ENCODE measurements at regions not wholly inside any gene's neighbourhood (a gene's known extent, or its start where the extent isn't known, plus 50 kb on each side); places are given as distances from the start of the nearest gene placed in this dataset.

GRCh38 chr9:1219284-1219683 is 169.1 kb downstream of the DMRT2 start:
- Histone ChIP-seq H3K4me2 (no peak overlapping the region), H3K4me3 (no peak overlapping the region), H3K4me1 (no peaks in the 10 kb centered on the region), H3K9ac (no peak overlapping the region), H3K9me3 (replicated peaks in 1 of 11) (peaks cover 0 to 6% (median 0%) of the 10 kb centered on the region in 11 experiments; a peak in 3 of 22 replicates), H3K36me3 (no peaks in the 10 kb centered on the region), H3K27me3 (no peaks in the 10 kb centered on the region), H3K27ac (no peak overlapping the region), H4K20me1 (no peaks in the 10 kb centered on the region)
- TF ChIP-seq Cebpa-rat (IDR thresholded peaks at IDR 0.05), result no peak

- Histone ChIP-seq H3K9me3 (replicated peaks in 1 of 11) (peaks cover 0 to 6% (median 0%) of the 10 kb centered on the region in 11 experiments; a peak in 3 of 22 replicates), H3K4me3 (no peak overlapping the region)
- TF ChIP-seq Cebpa-rat (IDR thresholded peaks at IDR 0.05), result no peak
Observed at GRCh38 chr9:1221298-1221697, 171.1 kb downstream of the DMRT2 start.

GRCh38 chr9:1222511-1222910 is 172.4 kb downstream of the DMRT2 start:
- Histone ChIP-seq H3K36me3 (no peaks in the 10 kb centered on the region), H3K9ac (no peak overlapping the region), H3K4me2 (no peak overlapping the region), H3K4me1 (no peaks in the 10 kb centered on the region), H3K27me3 (no peaks in the 10 kb centered on the region), H4K20me1 (no peaks in the 10 kb centered on the region), H3K27ac (no peak overlapping the region), H3K4me3 (no peak overlapping the region), H3K9me3 (replicated peaks in 1 of 11) (peaks cover 0 to 6% (median 0%) of the 10 kb centered on the region in 11 experiments; a peak in 3 of 22 replicates)
- no peak for TF ChIP-seq Cebpa-rat (IDR thresholded peaks at IDR 0.05)

More at GRCh38 chr9:1221298-1221697, 171.1 kb downstream of the DMRT2 start:
- H3K36me3 ChIP-seq, result no peaks in the 10 kb centered on the region
- H3K9ac ChIP-seq, result no peak overlapping the region
- no peaks in the 10 kb centered on the region for H3K4me1 ChIP-seq
- no peaks in the 10 kb centered on the region for H3K27me3 ChIP-seq
- no peak overlapping the region for H3K4me2 ChIP-seq
- H3K27ac ChIP-seq, result no peak overlapping the region
- no peaks in the 10 kb centered on the region for H4K20me1 ChIP-seq

- Histone ChIP-seq H3K4me2 (peak overlapping the region in 6 of 11 experiments; percentile 7 to 65 (median 54); a peak in 10 of 22 replicates), H3K36me3 (no peaks in the 10 kb centered on the region), H3K27me3 (no peaks in the 10 kb centered on the region), H4K20me1 (no peaks in the 10 kb centered on the region), H3K9ac (0 out of 22 replicates have a peak overlapping the region, but pooled peaks of 1 of the 11 experiments have one; percentile 8), H3K4me1 (peaks cover 0 to 16% (median 6%) of the 10 kb centered on the region in 10 experiments; a peak in 10 of 20 replicates), H3K27ac (peak overlapping the region in 3 of 11 experiments; percentile 28 to 48 (median 38); a peak in 4 of 22 replicates), H3K9me3 (replicated peaks in 1 of 11) (0 out of 22 replicates have a peak, but pooled peaks cover 0 to 6% (median 0%) of the 10 kb centered on the region in 11 experiments), H3K4me3 (no peak overlapping the region)
- no peak for TF ChIP-seq Cebpa-rat (IDR thresholded peaks at IDR 0.05)
Observed at GRCh38 chr9:1231998-1232919, 182.1 kb downstream of the DMRT2 start.

GRCh38 chr9:1233568-1233967 is 183.4 kb downstream of the DMRT2 start:
- no peak overlapping the region for H3K4me3 ChIP-seq
- H3K27me3 ChIP-seq, result no peaks in the 10 kb centered on the region
- H3K27ac ChIP-seq, result no peak overlapping the region
- no peaks in the 10 kb centered on the region for H4K20me1 ChIP-seq
- no peak overlapping the region for H3K9ac ChIP-seq
- H3K36me3 ChIP-seq, result no peaks in the 10 kb centered on the region
- no peak for TF ChIP-seq Cebpa-rat (IDR thresholded peaks at IDR 0.05)
- peaks cover 0 to 16% (median 6%) of the 10 kb centered on the region in 10 experiments; a peak in 10 of 20 replicates for H3K4me1 ChIP-seq
- 0 out of 22 replicates have a peak, but pooled peaks cover 0 to 7% (median 0%) of the 10 kb centered on the region in 11 experiments for H3K9me3 ChIP-seq (replicated peaks in 1 of 11)
- no peak overlapping the region for H3K4me2 ChIP-seq

- Histone ChIP-seq H3K9me3 (replicated peaks in 1 of 11) (0 out of 22 replicates have a peak, but pooled peaks cover 0 to 7% (median 0%) of the 10 kb centered on the region in 11 experiments), H3K9ac (no peak overlapping the region), H3K4me3 (no peak overlapping the region), H4K20me1 (no peaks in the 10 kb centered on the region), H3K27ac (no peak overlapping the region), H3K27me3 (no peaks in the 10 kb centered on the region), H3K4me1 (peaks cover 0 to 16% (median 6%) of the 10 kb centered on the region in 10 experiments; a peak in 10 of 20 replicates), H3K4me2 (no peak overlapping the region), H3K36me3 (no peaks in the 10 kb centered on the region)
- TF ChIP-seq Cebpa-rat (IDR thresholded peaks at IDR 0.05), result no peak
Observed at GRCh38 chr9:1235650-1236049, 185.5 kb downstream of the DMRT2 start.

- Histone ChIP-seq H3K9ac (no peak overlapping the region), H3K36me3 (no peaks in the 10 kb centered on the region), H3K27ac (no peak overlapping the region), H3K27me3 (no peaks in the 10 kb centered on the region), H3K4me1 (peaks cover 0 to 16% (median 6%) of the 10 kb centered on the region in 10 experiments; a peak in 10 of 20 replicates), H3K4me3 (no peak overlapping the region), H3K4me2 (no peak overlapping the region), H4K20me1 (no peaks in the 10 kb centered on the region), H3K9me3 (replicated peaks in 1 of 11) (0 out of 22 replicates have a peak, but pooled peaks cover 0 to 7% (median 0%) of the 10 kb centered on the region in 11 experiments)
- TF ChIP-seq Cebpa-rat (IDR thresholded peaks at IDR 0.05), result no peak
Observed at GRCh38 chr9:1236061-1236460, 185.9 kb downstream of the DMRT2 start.

GRCh38 chr9:1238407-1238806 is 188.2 kb downstream of the DMRT2 start:
- no peak for TF ChIP-seq Cebpa-rat (IDR thresholded peaks at IDR 0.05)
- Histone ChIP-seq H3K4me1 (no peaks in the 10 kb centered on the region), H3K27me3 (no peaks in the 10 kb centered on the region), H3K36me3 (no peaks in the 10 kb centered on the region), H3K9me3 (replicated peaks in 1 of 11) (0 out of 22 replicates have a peak, but pooled peaks cover 0 to 7% (median 0%) of the 10 kb centered on the region in 11 experiments), H3K27ac (no peak overlapping the region), H4K20me1 (no peaks in the 10 kb centered on the region), H3K4me2 (no peak overlapping the region), H3K4me3 (no peak overlapping the region), H3K9ac (no peak overlapping the region)

- Histone ChIP-seq H3K9me3 (replicated peaks in 1 of 11) (no peaks in the 10 kb centered on the region), H3K27ac (no peak overlapping the region), H3K27me3 (no peaks in the 10 kb centered on the region), H4K20me1 (no peaks in the 10 kb centered on the region), H3K4me1 (no peaks in the 10 kb centered on the region), H3K36me3 (no peaks in the 10 kb centered on the region), H3K9ac (no peak overlapping the region), H3K4me3 (no peak overlapping the region), H3K4me2 (no peak overlapping the region)
- no peak for TF ChIP-seq Cebpa-rat (IDR thresholded peaks at IDR 0.05)
Observed at GRCh38 chr9:1248743-1249142, 198.6 kb downstream of the DMRT2 start.
